Activated CD4-positive, alpha-beta T cell treated with anti-CD3 and anti-CD28 coated beads, Interleukin-2, amount 10 ng/mL, durations not matched to agents 7 days and 5 days (primary cell): ENCODE measurements at regions not wholly inside any gene's neighbourhood (a gene's known extent, or its start where the extent isn't known, plus 50 kb on each side); places are given as distances from the start of the nearest gene placed in this dataset.

Source experiments
- CTCF ChIA-PET: fragments of 350-600 bp; sonication (Branson Sonifier 250); formaldehyde crosslinking; loops from one replicate; lab custom pipeline; 2021; ENCODE audit warnings: antibody characterized with exemption; lab: Charles Lee
- POLR2A ChIA-PET: fragments of 350-600 bp; sonication (Branson Sonifier 250); formaldehyde crosslinking; loops from one replicate; lab custom pipeline; 2021; ENCODE audit warnings: antibody characterized with exemption; lab: Charles Lee
- DNase-seq: peaks from one replicate; pipeline ENCODE4 v3.0.0-alpha.2; 2020
- H3K27ac Mint-ChIP-seq: one replicate; pipeline ENCODE4 v1.8.0; 2021; ENCODE audit warnings: mild to moderate bottlenecking, moderate library complexity, mixed read lengths
- H3K27me3 Mint-ChIP-seq: one replicate; pipeline ENCODE4 v1.8.0; 2021; ENCODE audit warnings: mixed read lengths
- H3K36me3 Mint-ChIP-seq: one replicate; pipeline ENCODE4 v1.8.0; 2021; ENCODE audit warnings: low read depth, mixed read lengths
- H3K4me1 Mint-ChIP-seq: one replicate; pipeline ENCODE4 v1.8.0; 2021; ENCODE audit warnings: mixed read lengths
- H3K4me3 Mint-ChIP-seq: one replicate; pipeline ENCODE4 v1.8.0; 2021; ENCODE audit warnings: mild to moderate bottlenecking, moderate library complexity, mixed read lengths
- H3K9me3 Mint-ChIP-seq: one replicate; pipeline ENCODE4 v1.8.0; 2021; ENCODE audit warnings: mixed read lengths

- Mint-ChIP-seq H3K4me3 (no peak overlapping the region), H3K4me1 (peaks cover 15% of the 10 kb centered on the region), H3K27ac (no peak overlapping the region), H3K27me3 (no peaks in the 10 kb centered on the region), H3K9me3 (no peaks in the 10 kb centered on the region), H3K36me3 (no peaks in the 10 kb centered on the region)
- no peak for DNase-seq
- POLR2A ChIA-PET: interaction anchor here (0.6 kb wide), 1 partner anchor 399 kb away, joined by 3 read pairs; the partner anchor contains the start of gene DARS2
- CTCF ChIA-PET: interaction anchor here (1.0 kb wide), 1 partner anchor 14 kb away, joined by 3 read pairs; no protein-coding TSS in a partner anchor
Measured at GRCh38 chr1:173424782-173425407, 52.2 kb upstream of the PRDX6 start.

- H3K27ac Mint-ChIP-seq: no peak overlapping the region
- H3K27me3 Mint-ChIP-seq: no peaks in the 10 kb centered on the region
- H3K4me3 Mint-ChIP-seq: no peak overlapping the region
- no peaks in the 10 kb centered on the region for H3K9me3 Mint-ChIP-seq
- peaks cover 20% of the 10 kb centered on the region for H3K4me1 Mint-ChIP-seq
- H3K36me3 Mint-ChIP-seq: no peaks in the 10 kb centered on the region
- CTCF ChIA-PET: interaction anchor here (0.9 kb wide), 1 partner anchor 12 kb away, joined by 3 read pairs; no protein-coding TSS in a partner anchor
- POLR2A ChIA-PET: no interaction called here
- no peak for DNase-seq
Measured at GRCh38 chr1:173426057-173426456, 51.1 kb upstream of the PRDX6 start.

GRCh38 chr1:173427146-173428054 lies 49.7 kb upstream of the PRDX6 start:
- no peaks in the 10 kb centered on the region for H3K9me3 Mint-ChIP-seq
- no peak overlapping the region for H3K4me3 Mint-ChIP-seq
- peaks cover 28% of the 10 kb centered on the region for H3K4me1 Mint-ChIP-seq
- no peak for DNase-seq
- no peak overlapping the region for H3K27ac Mint-ChIP-seq
- no peaks in the 10 kb centered on the region for H3K36me3 Mint-ChIP-seq
- CTCF ChIA-PET: interaction anchor here (0.6 to 1.0 kb wide), 2 partner anchors 8 to 630 kb away, joined by 5 to 6 read pairs; no protein-coding TSS in a partner anchor
- H3K27me3 Mint-ChIP-seq: no peaks in the 10 kb centered on the region
- POLR2A ChIA-PET: interaction anchor here (0.6 kb wide), 1 partner anchor 8 kb away, joined by 3 read pairs; no protein-coding TSS in a partner anchor
